DMS79 (cell line): ENCODE measurements at regions not wholly inside any gene's neighbourhood (a gene's known extent, or its start where the extent isn't known, plus 50 kb on each side); places are given as distances from the start of the nearest gene placed in this dataset.

Experiments used
- DNase-seq: peaks from one replicate; lab custom pipeline; 2025; lab: John Stamatoyannopoulos, UW

DNA sequence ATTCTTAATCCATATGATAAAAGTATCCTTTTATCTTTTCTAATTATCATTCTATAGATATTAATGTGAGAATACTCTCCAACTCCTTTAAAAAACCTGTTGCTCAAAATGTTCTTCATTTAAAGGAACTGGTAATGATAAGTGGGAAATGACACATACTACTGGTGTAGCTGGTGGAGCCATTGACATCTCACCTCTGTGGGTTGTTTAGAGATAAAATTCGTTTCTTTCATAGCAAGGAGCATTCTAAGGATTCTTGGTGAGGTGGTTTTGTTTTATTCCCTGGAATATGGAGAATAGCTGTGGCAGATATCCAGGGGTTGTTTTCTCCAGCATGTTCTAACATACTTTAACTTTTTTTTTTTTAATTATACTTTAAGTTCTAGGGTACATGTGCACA is 299.8 kb upstream of the THBS1 start:
- DNase-seq, result no peak

DNA sequence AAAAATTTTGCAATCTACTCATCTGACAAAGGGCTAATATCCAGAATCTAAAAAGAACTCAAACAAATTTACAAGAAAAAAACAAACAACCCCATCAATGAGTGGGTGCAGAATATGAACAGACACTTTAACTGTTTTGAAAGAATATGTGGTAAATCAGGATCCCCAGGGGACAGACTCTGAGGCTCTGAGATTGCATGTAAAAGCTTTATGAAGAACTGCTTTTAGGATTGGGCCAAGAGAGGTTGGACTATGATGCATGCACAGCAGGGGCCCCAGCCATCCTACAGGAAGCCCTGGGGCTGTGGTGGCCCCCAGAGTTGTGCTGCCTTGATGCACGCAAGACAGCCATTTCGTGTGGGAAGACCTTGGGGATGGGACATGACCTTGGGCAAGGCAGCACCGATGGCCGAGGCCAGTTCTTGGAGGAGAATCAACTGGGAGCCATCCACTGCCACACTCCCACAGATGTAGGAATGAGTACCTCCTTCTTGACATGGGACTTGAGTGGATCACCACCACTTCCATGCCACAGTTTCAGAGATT is 298.1 kb upstream of the THBS1 start:
- no peak for DNase-seq

GRCh38 chr15:39283531-39283930 is 297.3 kb upstream of the THBS1 start:
- no peak for DNase-seq

DNA sequence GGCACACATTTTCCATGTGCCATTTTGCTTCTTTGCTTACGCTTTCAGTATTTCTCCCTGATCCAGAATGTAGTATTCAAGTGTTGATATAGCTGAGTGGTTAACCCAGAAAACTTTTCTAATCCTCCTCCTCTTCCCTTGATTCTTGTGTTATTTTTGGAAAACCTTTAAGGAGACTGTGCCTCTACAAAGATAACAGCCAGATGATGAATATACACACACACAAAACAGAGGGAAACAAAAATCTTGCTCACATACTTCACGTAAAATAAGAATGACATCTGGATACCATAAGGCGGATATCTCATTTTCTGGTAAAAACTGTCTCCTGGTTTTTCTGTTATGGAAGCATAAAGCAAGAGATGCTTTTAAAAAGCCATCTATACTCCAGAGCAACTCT is 295.8 kb upstream of the THBS1 start:
- no peak for DNase-seq

GRCh38 chr15:39285663-39286062 is 295.2 kb upstream of the THBS1 start:
- DNase-seq, result no peak

DNA sequence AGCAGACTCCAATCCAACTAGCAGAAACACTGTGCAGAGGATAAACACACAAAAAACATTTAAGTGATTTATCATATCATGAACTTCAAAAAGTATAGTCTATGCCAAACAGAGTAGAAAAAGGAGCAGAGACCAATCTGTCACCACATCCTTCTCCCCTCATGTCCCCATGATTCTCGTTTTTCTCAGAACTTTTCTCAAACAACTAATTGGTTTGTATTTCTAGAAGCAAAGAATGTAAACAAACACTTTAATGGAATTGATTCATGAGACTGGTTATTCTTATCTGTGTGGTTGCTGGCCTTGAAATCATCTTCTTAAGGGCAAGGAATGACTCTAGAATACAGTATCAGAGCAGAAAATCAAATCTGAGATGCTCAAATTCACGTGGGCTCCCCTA is 294.2 kb upstream of the THBS1 start:
- DNase-seq, result no peak

GRCh38 chr15:39287322-39288195 is 293.3 kb upstream of the THBS1 start:
- no peak for DNase-seq

GRCh38 chr15:39290711-39291435 is 290.0 kb upstream of the THBS1 start:
- DNase-seq, result no peak

DNA sequence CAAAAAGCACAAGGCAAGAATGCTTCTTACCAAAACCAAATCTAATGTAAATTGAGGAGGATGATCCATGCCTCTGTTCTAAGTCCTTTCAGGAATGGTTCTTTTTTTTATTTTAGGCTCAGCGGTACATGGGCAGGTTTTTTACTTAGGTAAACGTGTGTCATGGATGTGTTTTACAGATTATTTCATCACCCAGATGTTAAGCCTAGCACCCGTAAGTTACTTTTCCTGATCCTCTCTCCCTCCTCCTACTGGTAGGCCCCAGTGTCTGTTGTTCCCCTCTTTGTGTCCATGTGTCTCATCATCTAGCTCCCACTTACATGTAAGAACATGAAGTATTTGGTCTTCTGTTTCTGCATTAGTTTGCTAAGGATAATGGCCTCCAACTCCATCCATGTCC is 289.2 kb upstream of the THBS1 start:
- DNase-seq, result no peak

- DNase-seq, result no peak
These were observed 283.9 kb upstream of the THBS1 start for GRCh38 chr15:39296955-39297354.

GRCh38 chr15:39298271-39298962 is 282.5 kb upstream of the THBS1 start:
- DNase-seq, result no peak

DNA sequence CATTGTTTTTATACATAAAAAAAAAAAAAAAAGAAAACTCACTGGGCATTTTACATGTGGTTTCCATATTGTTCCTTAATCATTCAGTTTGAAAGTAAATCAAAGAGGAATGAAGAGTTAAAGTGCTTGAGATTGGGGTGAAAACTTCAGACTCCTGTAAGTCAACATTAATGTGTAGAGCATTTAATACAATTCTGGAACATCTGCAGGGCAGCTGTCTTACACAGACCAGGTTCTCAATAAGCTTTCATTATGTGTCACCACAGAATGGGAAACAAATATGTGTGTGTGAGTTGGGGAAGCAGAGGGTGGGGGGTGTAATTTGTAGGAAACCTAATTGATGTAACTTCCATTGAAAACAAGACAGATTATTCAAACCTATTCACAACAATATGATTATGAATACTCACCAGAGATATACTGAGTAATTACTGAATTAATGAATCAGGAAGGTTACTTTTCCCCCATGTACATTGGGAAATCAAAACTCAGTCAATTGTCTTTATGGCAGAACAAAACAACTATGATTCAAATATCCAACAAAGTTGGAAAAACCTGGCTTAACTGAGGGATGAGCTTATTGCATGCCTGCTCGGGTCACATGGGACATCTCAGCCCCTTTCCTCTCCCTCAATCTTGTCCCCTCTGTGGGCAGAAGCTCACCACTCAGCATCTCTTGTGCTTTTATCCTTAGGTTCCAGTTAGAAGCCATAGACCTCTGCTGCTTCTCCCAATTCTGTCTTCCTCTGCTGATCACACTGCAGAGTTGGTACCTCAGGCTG is 281.2 kb upstream of the THBS1 start:
- DNase-seq, result no peak

- no peak for DNase-seq
These were observed 280.3 kb upstream of the THBS1 start for GRCh38 chr15:39300451-39301153.

DNA sequence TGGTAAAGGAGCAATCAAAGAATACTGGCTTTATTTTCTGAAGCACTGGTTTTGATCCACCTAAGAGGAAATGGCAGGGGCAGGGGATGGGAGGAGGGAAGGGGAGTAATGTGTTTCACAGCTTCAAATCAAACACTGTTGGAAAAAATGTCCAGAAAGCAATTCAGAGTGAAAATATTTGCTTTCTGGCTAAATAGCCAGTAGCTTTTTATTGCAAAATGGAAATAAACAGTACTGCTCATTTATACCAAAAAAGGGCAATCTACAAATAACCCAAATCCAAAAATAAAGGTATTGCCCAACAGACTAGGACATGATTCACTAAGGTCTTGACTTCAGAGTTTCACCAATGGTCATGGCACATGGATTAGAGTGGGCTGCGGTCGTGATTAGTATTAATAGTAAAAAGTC is 279.3 kb upstream of the THBS1 start:
- no peak for DNase-seq

GRCh38 chr15:39302936-39303335 is 277.9 kb upstream of the THBS1 start:
- no peak for DNase-seq

DNA sequence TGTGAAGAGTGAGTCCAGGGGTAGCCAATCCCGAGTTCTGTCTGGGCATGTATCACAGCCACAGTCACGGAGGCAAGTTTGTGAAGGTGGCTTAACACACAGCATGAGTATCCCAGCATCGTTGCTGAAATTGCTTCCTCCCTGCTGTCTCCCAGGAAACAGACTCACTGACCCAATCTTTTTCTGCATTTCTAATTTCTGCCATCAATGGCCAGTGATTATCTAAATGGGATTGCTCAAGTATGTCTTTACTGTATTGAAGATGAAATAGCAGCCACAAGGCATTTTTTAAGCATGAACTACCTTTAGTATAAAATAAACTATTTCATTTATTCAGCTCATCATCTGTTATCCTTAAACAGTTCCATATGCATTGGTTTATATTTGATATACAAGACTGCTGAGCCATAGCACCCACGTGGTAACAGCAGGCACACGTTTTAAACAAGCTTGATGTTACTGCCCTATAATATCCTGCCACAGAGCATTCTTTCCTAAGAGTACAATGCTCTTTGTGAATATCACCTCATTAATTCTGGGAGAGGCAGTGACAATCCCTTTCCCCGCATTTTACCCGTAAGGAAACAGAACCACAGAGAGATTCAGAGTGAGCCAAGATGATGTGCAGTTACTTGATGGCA is 276.6 kb upstream of the THBS1 start:
- DNase-seq, result no peak

DNA sequence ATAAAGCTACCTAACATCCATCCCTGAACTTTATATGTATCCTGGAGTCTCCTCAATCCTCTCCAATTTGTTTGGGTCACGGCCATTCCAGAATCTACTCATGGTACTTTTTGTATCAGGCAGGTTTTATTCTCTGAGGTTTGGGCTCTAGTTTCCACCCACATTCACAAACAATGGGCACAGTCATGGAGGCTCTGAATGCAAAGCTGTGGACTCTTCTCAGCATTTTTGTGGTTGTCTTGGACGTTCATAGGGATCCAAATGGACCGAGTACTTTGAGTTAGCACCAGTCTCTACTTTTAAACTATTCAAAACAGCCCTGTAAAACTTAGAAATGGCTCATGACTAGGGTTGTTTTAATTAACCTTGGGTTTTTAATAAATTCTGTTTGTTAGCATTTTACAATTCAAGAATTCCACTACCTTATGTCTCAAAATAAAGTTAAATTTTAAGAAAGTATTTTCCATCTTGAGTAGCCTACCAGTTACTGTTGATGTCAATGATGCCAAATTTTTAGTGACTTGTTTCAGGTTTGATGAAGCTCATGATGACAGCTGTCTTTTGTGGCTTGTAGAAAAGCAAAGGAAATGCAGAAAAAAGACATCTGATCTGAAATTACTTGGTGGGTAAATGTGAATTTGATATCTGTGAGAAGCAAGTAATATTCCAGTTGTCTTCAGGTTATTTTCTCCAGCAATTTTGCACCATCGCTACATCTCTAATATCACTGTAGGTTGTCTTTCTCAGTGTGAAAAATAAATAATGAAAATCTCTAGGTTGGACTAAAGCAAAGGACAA is 275.7 kb upstream of the THBS1 start:
- DNase-seq, result no peak

DNA sequence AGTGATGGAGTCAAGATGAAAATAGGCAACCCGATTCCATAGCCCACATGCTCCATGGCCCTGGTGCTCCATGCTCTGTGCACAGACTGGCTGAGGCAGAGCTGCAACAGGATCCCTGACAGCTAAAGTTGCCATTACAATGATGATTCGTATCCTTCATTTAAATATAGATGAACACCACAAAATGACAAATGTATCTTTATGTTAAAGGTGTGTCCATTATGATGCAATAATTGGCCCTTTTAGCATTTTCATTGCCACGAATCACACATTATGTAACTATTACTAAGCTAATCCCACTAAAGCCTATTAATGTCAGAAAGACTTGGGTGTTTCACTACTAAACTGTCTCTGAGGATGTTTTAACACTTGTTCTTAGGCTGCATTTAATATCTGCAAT is 270.2 kb upstream of the THBS1 start:
- DNase-seq, result no peak

- no peak for DNase-seq
These were observed 267.9 kb upstream of the THBS1 start for GRCh38 chr15:39312984-39313383.

DNA sequence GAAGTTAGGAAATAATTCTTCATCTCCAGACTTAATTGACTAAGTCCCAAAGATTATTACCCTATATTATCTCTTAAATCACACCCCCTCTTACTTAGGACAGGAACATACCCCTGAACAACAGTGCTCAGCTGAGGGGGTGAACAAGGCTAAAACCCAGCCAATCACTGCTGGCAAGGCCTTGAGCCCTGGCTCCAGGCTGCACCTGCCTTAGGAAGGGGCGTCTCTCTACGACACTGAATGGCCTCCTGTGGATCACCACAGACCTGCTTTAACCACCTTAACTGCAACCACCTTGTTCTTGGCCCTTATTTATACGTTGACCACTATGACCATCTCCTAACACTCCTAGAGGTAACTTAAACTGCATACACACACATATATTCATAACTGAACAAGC is 267.4 kb upstream of the THBS1 start:
- no peak for DNase-seq
